ENCODE measurements at regions not wholly inside any gene's neighbourhood (a gene's known extent, or its start where the extent isn't known, plus 50 kb on each side); places are given as distances from the start of the nearest gene placed in this dataset.

- H3K27me3 Mint-ChIP-seq, result peaks cover 7 to 9% of the 10 kb centered on the region in 2 donors
- Histone ChIP-seq H3K4me1 (ENCODE audit: insufficient read depth, low read length) (no peaks in the 10 kb centered on the region), H3K9me3 (ENCODE audit: low read length) (no peaks in the 10 kb centered on the region), H3K36me3 (ENCODE audit: insufficient read depth, low read length) (no peaks in the 10 kb centered on the region), H3K4me3 (ENCODE audit: low read length) (no peak overlapping the region), H3K27me3 (ENCODE audit: insufficient read depth, low read length, poor library complexity, severe bottlenecking) (no peaks in the 10 kb centered on the region), H3K27ac (ENCODE audit: low read depth, low read length) (no peak overlapping the region)
- POLR2A ChIA-PET, result no interaction called here
- no peaks in the 10 kb centered on the region for H3K36me3 Mint-ChIP-seq
- CTCF ChIA-PET, result interaction anchor here (0.8 to 4.7 kb wide), 2 partner anchors 25 to 194 kb away, joined by 3 to 24 read pairs; no protein-coding TSS in a partner anchor
- no peak overlapping the region for H3K27ac Mint-ChIP-seq
- peaks cover 0 to 6% (median 5%) of the 10 kb centered on the region in 3 donors for H3K4me1 Mint-ChIP-seq
- DNase-seq, result no peak
- no peaks in the 10 kb centered on the region for H3K9me3 Mint-ChIP-seq
- no peak overlapping the region for H3K4me3 Mint-ChIP-seq
Measured at GRCh38 chr2:38509947-38510326, 92.8 kb downstream of the HNRNPLL start.

GRCh38 chr2:38509314-38509946 lies 93.3 kb downstream of the HNRNPLL start:
- no peak overlapping the region for H3K27ac Mint-ChIP-seq
- POLR2A ChIA-PET, result no interaction called here
- H3K27ac ChIP-seq (ENCODE audit: low read depth, low read length), result no peak overlapping the region

DNA sequence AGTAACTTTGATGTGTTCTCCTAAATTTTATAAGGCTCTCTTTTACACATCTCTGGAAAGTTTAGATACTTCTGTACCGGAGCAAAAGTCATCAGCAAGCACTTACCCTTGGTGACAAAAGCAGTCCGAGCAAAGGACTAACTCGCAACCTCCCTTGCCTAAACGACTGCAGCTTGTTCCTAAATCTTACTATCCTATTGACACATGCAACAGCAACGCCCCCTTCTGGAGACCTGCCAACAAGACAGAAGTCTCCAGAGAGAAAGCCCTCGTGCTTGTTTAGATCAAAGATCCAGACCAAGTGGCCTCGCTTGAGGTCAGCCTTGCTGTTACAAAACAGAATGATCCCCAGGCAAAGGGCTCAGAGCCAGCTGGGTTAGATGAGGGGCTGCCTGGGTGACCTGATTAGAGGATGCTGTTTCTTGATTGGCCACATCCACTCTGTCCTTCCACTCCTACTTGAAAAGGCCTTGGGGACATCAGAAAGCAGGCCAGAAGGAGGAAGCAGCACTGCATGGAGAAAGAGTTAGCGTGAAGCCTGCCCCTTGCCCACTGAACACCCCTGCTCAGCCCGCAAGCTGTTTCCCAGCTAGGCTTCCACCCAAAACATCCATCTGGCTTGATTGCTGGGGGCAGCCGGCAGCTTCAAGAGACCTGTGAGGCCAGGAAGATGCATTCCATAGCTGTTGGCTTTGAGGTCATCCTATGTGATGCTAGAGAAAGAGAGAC lies 94.3 kb downstream of the HNRNPLL start:
- Histone ChIP-seq H3K9me3 (ENCODE audit: low read length) (no peaks in the 10 kb centered on the region), H3K4me1 (ENCODE audit: insufficient read depth, low read length) (no peaks in the 10 kb centered on the region), H3K36me3 (ENCODE audit: insufficient read depth, low read length) (no peaks in the 10 kb centered on the region), H3K27ac (ENCODE audit: low read depth, low read length) (no peak overlapping the region), H3K4me3 (ENCODE audit: low read length) (no peak overlapping the region), H3K27me3 (ENCODE audit: insufficient read depth, low read length, poor library complexity, severe bottlenecking) (no peaks in the 10 kb centered on the region)
- peak overlapping the region in 1 of 7 donors; percentile 20 for H3K4me3 Mint-ChIP-seq
- H3K36me3 Mint-ChIP-seq, result no peaks in the 10 kb centered on the region
- peak; percentile 57 to 82 (median 61) for DNase-seq
- POLR2A ChIA-PET, result no interaction called here
- peaks cover 0 to 6% (median 5%) of the 10 kb centered on the region in 3 donors for H3K4me1 Mint-ChIP-seq
- peaks cover 7 to 9% of the 10 kb centered on the region in 2 donors for H3K27me3 Mint-ChIP-seq
- H3K9me3 Mint-ChIP-seq, result peaks cover 0 to 1% (median 0%) of the 10 kb centered on the region in 5 donors
- H3K27ac Mint-ChIP-seq, result peak overlapping the region in 1 of 8 donors; percentile 6
- CTCF ChIA-PET, result interaction anchor here (0.6 to 2.5 kb wide), 30 partner anchors 10 to 1112 kb away, joined by 3 to 63 read pairs (median 4); partner anchors contain the start of gene ATL2

More at GRCh38 chr2:38509314-38509946, 93.3 kb downstream of the HNRNPLL start:
- no peaks in the 10 kb centered on the region for H3K9me3 ChIP-seq (ENCODE audit: low read length)
- H3K4me3 ChIP-seq (ENCODE audit: low read length), result no peak overlapping the region
- no peak for DNase-seq
- no peaks in the 10 kb centered on the region for H3K4me1 ChIP-seq (ENCODE audit: insufficient read depth, low read length)
- Mint-ChIP-seq H3K4me1 (peaks cover 0 to 6% (median 5%) of the 10 kb centered on the region in 3 donors), H3K36me3 (no peaks in the 10 kb centered on the region), H3K4me3 (no peak overlapping the region), H3K27me3 (peaks cover 7 to 9% of the 10 kb centered on the region in 2 donors), H3K9me3 (no peaks in the 10 kb centered on the region)
- H3K27me3 ChIP-seq (ENCODE audit: insufficient read depth, low read length, poor library complexity, severe bottlenecking), result no peaks in the 10 kb centered on the region
- no peaks in the 10 kb centered on the region for H3K36me3 ChIP-seq (ENCODE audit: insufficient read depth, low read length)
- CTCF ChIA-PET, result interaction anchor here (0.8 to 4.7 kb wide), 8 partner anchors 9 to 193 kb away, joined by 3 to 63 read pairs (median 5); no protein-coding TSS in a partner anchor

DNA sequence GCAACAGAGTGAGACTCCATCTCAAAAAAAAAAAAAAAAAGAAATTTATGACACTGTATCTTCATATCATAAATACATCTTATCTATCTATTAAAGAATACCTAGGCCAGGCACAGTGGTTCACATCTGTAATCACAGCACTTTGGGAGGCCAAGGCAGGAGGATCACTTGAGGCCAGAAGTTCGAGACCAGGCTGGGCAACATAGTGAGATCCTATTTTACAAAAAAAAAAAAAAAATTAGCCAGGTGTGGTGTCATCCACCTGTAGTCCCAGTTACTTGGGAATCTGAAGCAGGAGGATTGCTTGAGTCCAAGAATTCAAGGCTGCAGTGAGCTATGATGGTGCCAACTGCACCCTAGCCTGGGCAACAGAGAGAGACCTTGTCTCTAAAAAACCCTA lies 95.0 kb downstream of the HNRNPLL start:
- Mint-ChIP-seq H3K9me3 (peaks cover 0 to 2% (median 0%) of the 10 kb centered on the region in 5 donors), H3K4me3 (no peak overlapping the region), H3K36me3 (peaks cover 0 to under 1% (median 0%) of the 10 kb centered on the region in 3 donors), H3K27me3 (peaks cover 7 to 9% of the 10 kb centered on the region in 2 donors), H3K4me1 (peaks cover 0 to 6% (median 5%) of the 10 kb centered on the region in 3 donors), H3K27ac (no peak overlapping the region)
- POLR2A ChIA-PET, result no interaction called here
- Histone ChIP-seq H3K4me1 (ENCODE audit: insufficient read depth, low read length) (no peaks in the 10 kb centered on the region), H3K27me3 (ENCODE audit: insufficient read depth, low read length, poor library complexity, severe bottlenecking) (no peaks in the 10 kb centered on the region), H3K36me3 (ENCODE audit: insufficient read depth, low read length) (no peaks in the 10 kb centered on the region), H3K9me3 (ENCODE audit: low read length) (no peaks in the 10 kb centered on the region), H3K27ac (ENCODE audit: low read depth, low read length) (no peak overlapping the region), H3K4me3 (ENCODE audit: low read length) (no peak overlapping the region)
- CTCF ChIA-PET, result interaction anchor here (0.6 to 2.5 kb wide), 27 partner anchors 10 to 1112 kb away, joined by 3 to 63 read pairs (median 4); partner anchors contain the start of gene ATL2
- no peak for DNase-seq

DNA sequence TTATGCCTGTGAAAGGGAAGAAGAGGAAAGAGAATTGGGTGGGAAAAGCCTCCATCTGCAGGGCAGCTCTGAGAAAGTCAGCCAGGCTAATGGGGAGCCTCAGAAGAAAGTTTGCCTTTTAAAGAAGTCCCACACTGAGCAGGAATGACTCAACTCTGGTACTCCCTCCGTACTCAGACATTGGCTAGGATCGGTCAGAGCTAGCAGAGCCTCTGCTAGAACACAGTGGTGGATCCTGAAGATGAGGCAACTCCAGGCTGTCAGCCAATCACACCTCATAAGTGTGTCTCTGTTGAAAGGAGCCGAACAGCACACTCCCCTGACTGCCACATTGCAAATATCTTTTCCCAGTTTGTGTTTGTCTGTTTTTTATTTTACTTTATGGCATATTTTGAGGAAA lies 96.9 kb downstream of the HNRNPLL start:
- no peak overlapping the region for H3K27ac ChIP-seq (ENCODE audit: low read depth, low read length)
- POLR2A ChIA-PET, result no interaction called here
- H3K27me3 ChIP-seq (ENCODE audit: insufficient read depth, low read length, poor library complexity, severe bottlenecking), result no peaks in the 10 kb centered on the region
- no peak overlapping the region for H3K4me3 ChIP-seq (ENCODE audit: low read length)
- DNase-seq, result no peak
- Mint-ChIP-seq H3K36me3 (peaks cover 0 to 13% (median 0%) of the 10 kb centered on the region in 3 donors), H3K9me3 (peaks cover 0 to 7% (median 2%) of the 10 kb centered on the region in 5 donors), H3K4me3 (no peak overlapping the region), H3K4me1 (peaks cover 0 to 6% (median 5%) of the 10 kb centered on the region in 3 donors), H3K27ac (no peak overlapping the region), H3K27me3 (peaks cover 12 to 19% of the 10 kb centered on the region in 2 donors)
- no peaks in the 10 kb centered on the region for H3K36me3 ChIP-seq (ENCODE audit: insufficient read depth, low read length)
- no peaks in the 10 kb centered on the region for H3K9me3 ChIP-seq (ENCODE audit: low read length)
- CTCF ChIA-PET, result no interaction called here
- no peaks in the 10 kb centered on the region for H3K4me1 ChIP-seq (ENCODE audit: insufficient read depth, low read length)

DNA sequence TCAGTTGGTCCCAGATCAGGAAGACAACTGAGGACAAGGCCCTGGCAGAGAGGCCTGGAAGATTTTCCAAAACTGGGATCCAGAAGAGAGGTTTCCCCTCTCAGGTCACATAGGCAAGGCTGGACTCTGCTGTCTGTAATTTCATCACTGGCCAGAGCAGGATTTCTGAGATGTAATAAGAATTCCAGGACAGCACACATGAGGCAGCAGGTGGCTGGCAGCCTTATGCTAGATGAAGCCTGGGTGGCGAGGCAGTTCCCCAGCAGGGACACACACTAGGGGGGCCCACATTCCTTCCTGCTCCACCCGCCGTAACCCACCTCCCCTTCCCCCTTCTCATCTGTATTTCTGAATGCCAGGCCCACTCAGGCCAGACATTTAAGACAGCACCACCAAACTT lies 98.6 kb downstream of the HNRNPLL start:
- no peaks in the 10 kb centered on the region for H3K27me3 ChIP-seq (ENCODE audit: insufficient read depth, low read length, poor library complexity, severe bottlenecking)
- H3K4me3 ChIP-seq (ENCODE audit: low read length), result no peak overlapping the region
- peaks cover 0 to 7% (median 2%) of the 10 kb centered on the region in 5 donors for H3K9me3 Mint-ChIP-seq
- CTCF ChIA-PET, result no interaction called here
- POLR2A ChIA-PET, result no interaction called here
- peaks cover 0 to 19% (median 0%) of the 10 kb centered on the region in 3 donors for H3K36me3 Mint-ChIP-seq
- no peak for DNase-seq
- H3K27ac Mint-ChIP-seq, result no peak overlapping the region
- H3K4me1 ChIP-seq (ENCODE audit: insufficient read depth, low read length), result no peaks in the 10 kb centered on the region
- no peaks in the 10 kb centered on the region for H3K9me3 ChIP-seq (ENCODE audit: low read length)
- peaks cover 9 to 27% of the 10 kb centered on the region in 2 donors for H3K27me3 Mint-ChIP-seq
- H3K4me3 Mint-ChIP-seq, result no peak overlapping the region
- no peak overlapping the region for H3K27ac ChIP-seq (ENCODE audit: low read depth, low read length)
- H3K36me3 ChIP-seq (ENCODE audit: insufficient read depth, low read length), result no peaks in the 10 kb centered on the region
- H3K4me1 Mint-ChIP-seq, result peaks cover 0 to 6% (median 5%) of the 10 kb centered on the region in 3 donors

GRCh38 chr2:38502107-38502506 lies 100.6 kb downstream of the HNRNPLL start:
- POLR2A ChIA-PET, result no interaction called here
- peaks cover 9 to 22% of the 10 kb centered on the region in 2 donors for H3K27me3 Mint-ChIP-seq
- Histone ChIP-seq H3K9me3 (ENCODE audit: low read length) (no peaks in the 10 kb centered on the region), H3K36me3 (ENCODE audit: insufficient read depth, low read length) (no peaks in the 10 kb centered on the region), H3K27me3 (ENCODE audit: insufficient read depth, low read length, poor library complexity, severe bottlenecking) (no peaks in the 10 kb centered on the region), H3K4me3 (ENCODE audit: low read length) (no peak overlapping the region), H3K4me1 (ENCODE audit: insufficient read depth, low read length) (no peaks in the 10 kb centered on the region), H3K27ac (ENCODE audit: low read depth, low read length) (no peak overlapping the region)
- CTCF ChIA-PET, result no interaction called here
- peaks cover 0 to 19% (median 0%) of the 10 kb centered on the region in 3 donors for H3K36me3 Mint-ChIP-seq
- H3K27ac Mint-ChIP-seq, result no peak overlapping the region
- H3K9me3 Mint-ChIP-seq, result peaks cover 0 to 7% (median 2%) of the 10 kb centered on the region in 5 donors
- peaks cover 7 to 8% (median 8%) of the 10 kb centered on the region in 3 donors for H3K4me1 Mint-ChIP-seq
- no peak overlapping the region for H3K4me3 Mint-ChIP-seq
- no peak for DNase-seq

DNA sequence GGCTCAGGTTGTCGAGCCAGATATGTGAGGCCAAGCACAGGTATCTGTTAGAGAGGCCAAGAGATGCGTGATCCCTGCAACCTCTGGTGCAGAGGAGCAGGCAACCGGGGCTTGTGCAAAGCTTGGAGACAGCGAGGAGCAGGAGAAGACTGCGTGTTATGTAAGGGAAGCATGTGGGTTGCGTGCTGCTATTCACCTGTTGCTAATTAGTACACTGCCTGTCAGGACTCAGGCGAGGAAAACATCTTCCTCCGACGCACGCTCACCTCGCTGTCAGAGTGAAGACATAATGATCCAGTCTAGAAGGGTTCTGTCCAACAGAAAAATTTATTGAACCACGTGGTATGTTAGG lies 102.5 kb downstream of the HNRNPLL start:
- Mint-ChIP-seq H3K4me3 (no peak overlapping the region), H3K27me3 (peaks cover 7 to 22% of the 10 kb centered on the region in 2 donors)

More for the DNA sequence above, 102.5 kb downstream of the HNRNPLL start:
- Mint-ChIP-seq H3K27ac (no peak overlapping the region), H3K36me3 (peaks cover 0 to 19% (median 0%) of the 10 kb centered on the region in 3 donors), H3K4me1 (peaks cover 7 to 8% (median 8%) of the 10 kb centered on the region in 3 donors), H3K9me3 (peaks cover 0 to 7% (median 2%) of the 10 kb centered on the region in 5 donors)
- Histone ChIP-seq H3K4me3 (ENCODE audit: low read length) (no peak overlapping the region), H3K27ac (ENCODE audit: low read depth, low read length) (no peak overlapping the region), H3K4me1 (ENCODE audit: insufficient read depth, low read length) (no peaks in the 10 kb centered on the region), H3K9me3 (ENCODE audit: low read length) (no peaks in the 10 kb centered on the region), H3K27me3 (ENCODE audit: insufficient read depth, low read length, poor library complexity, severe bottlenecking) (no peaks in the 10 kb centered on the region), H3K36me3 (ENCODE audit: insufficient read depth, low read length) (no peaks in the 10 kb centered on the region)
- ChIA-PET CTCF (interaction anchor here (1.1 to 4.3 kb wide), 2 partner anchors 8 to 184 kb away, joined by 3 to 17 read pairs; no protein-coding TSS in a partner anchor), POLR2A (no interaction called here)
- DNase-seq, result no peak
